CD4-positive, alpha-beta T cell treated with Interferon gamma for 1 hour (primary cell): ENCODE measurements at regions not wholly inside any gene's neighbourhood (a gene's known extent, or its start where the extent isn't known, plus 50 kb on each side); places are given as distances from the start of the nearest gene placed in this dataset.
"Not testable (repeated sequence)": the region's sequence is repeated elsewhere in the genome, so short reads cannot be mapped to it uniquely, and the experiment has no call there.

Experiments used
- DNase-seq: peaks from one replicate; pipeline ENCODE4 v3.0.0-alpha.2; 2020

- DNase-seq, result no peak
Measured at GRCh38 chr2:223182356-223182755, 130.4 kb downstream of the KCNE4 start.

- DNase-seq, result no peak
Measured at GRCh38 chr2:223185638-223186037, 133.6 kb downstream of the KCNE4 start.

GRCh38 chr2:223187256-223187655, 135.3 kb downstream of the KCNE4 start:
- DNase-seq, result no peak

GRCh38 chr2:223190561-223191206, 138.7 kb downstream of the KCNE4 start:
- DNase-seq, result not testable (repeated sequence)

- DNase-seq, result no peak
Measured at GRCh38 chr2:223196331-223196730, 144.3 kb downstream of the KCNE4 start.

- DNase-seq, result no peak
Measured at GRCh38 chr2:223197046-223197445, 145.1 kb downstream of the KCNE4 start.

- no peak for DNase-seq
Measured at GRCh38 chr2:223199531-223200515, 147.8 kb downstream of the KCNE4 start.

GRCh38 chr2:223203971-223204929, 152.3 kb downstream of the KCNE4 start:
- DNase-seq, result no peak

- no peak for DNase-seq
Measured at GRCh38 chr2:223210489-223210888, 158.5 kb downstream of the KCNE4 start.

- no peak for DNase-seq
Measured at GRCh38 chr2:223214394-223215253, 162.6 kb downstream of the KCNE4 start.

GRCh38 chr2:223215254-223215516, 163.2 kb downstream of the KCNE4 start:
- DNase-seq, result no peak

GRCh38 chr2:223217373-223217772, 165.4 kb downstream of the KCNE4 start:
- no peak for DNase-seq

- no peak for DNase-seq
Measured at GRCh38 chr2:223218587-223219178, 166.7 kb downstream of the KCNE4 start.

- no peak for DNase-seq
Measured at GRCh38 chr2:223219872-223220657, 168.1 kb downstream of the KCNE4 start.

GRCh38 chr2:223220658-223220925, 168.6 kb downstream of the KCNE4 start:
- DNase-seq, result no peak

- no peak for DNase-seq
Measured at GRCh38 chr2:223221139-223221835, 169.3 kb downstream of the KCNE4 start.

GRCh38 chr2:223222397-223222796, 170.4 kb downstream of the KCNE4 start:
- DNase-seq, result no peak

- DNase-seq, result no peak
Measured at GRCh38 chr2:223223156-223223555, 171.2 kb downstream of the KCNE4 start.

GRCh38 chr2:223225266-223225665, 173.3 kb downstream of the KCNE4 start:
- no peak for DNase-seq

GRCh38 chr2:223226264-223226663, 174.3 kb downstream of the KCNE4 start:
- DNase-seq, result no peak

GRCh38 chr2:223227338-223227737, 175.3 kb downstream of the KCNE4 start:
- DNase-seq, result no peak
